HepG2 (cell line): ENCODE measurements at regions not wholly inside any gene's neighbourhood (a gene's known extent, or its start where the extent isn't known, plus 50 kb on each side); places are given as distances from the start of the nearest gene placed in this dataset.
A peak's percentile ranks its signal among the peaks of the same experiment; 100 is the strongest.

Experiments used
- AHR ChIP-seq: IDR thresholded peaks from 2 replicates; pipeline ENCODE4 v1.6.1; 2018; ENCODE audit warnings: missing genetic modification reagents, missing compliant biosample characterization
- DNMT3B ChIP-seq: conservative IDR thresholded peaks from 2 replicates; pipeline ENCODE4 v1.6.1; 2016; ENCODE audit warnings: missing biosample characterization, control low read depth
- FOXO1 ChIP-seq: sonication (generic); formaldehyde crosslinking; IDR thresholded peaks from 2 replicates; pipeline ENCODE4 v1.4.0; 2020; ENCODE audit warnings: missing genetic modification reagents
- GATA4 ChIP-seq: sonication (generic); IDR thresholded peaks from 2 replicates; pipeline ENCODE4 v1.6.1; 2016; ENCODE audit warnings: antibody characterized with exemption, low read depth, borderline replicate concordance
- GATAD2A ChIP-seq: IDR thresholded peaks from 2 replicates; pipeline ENCODE4 v1.6.1; 2016
- HOXA5 ChIP-seq: sonication (generic); formaldehyde crosslinking; IDR thresholded peaks from 2 replicates; pipeline ENCODE4 v1.4.0; 2020; ENCODE audit warnings: missing genetic modification reagents
- MIER3 ChIP-seq: IDR thresholded peaks from 2 replicates; pipeline ENCODE4 v1.6.1; 2016; ENCODE audit warnings: missing compliant biosample characterization, borderline replicate concordance
- POGZ ChIP-seq: sonication (generic); formaldehyde crosslinking; IDR thresholded peaks from 2 replicates; pipeline ENCODE4 v1.4.0; 2020; ENCODE audit warnings: mild to moderate bottlenecking, missing genetic modification reagents
- THAP8 ChIP-seq: sonication (generic); formaldehyde crosslinking; IDR thresholded peaks from 2 replicates; pipeline ENCODE4 v1.5.1; 2020; ENCODE audit warnings: missing genetic modification reagents, mild to moderate bottlenecking, borderline replicate concordance
- YEATS4 ChIP-seq: sonication (generic); formaldehyde crosslinking; IDR thresholded peaks from 2 replicates; pipeline ENCODE4 v1.4.0; 2020; ENCODE audit warnings: missing genetic modification reagents, borderline replicate concordance
- ZBTB21 ChIP-seq: sonication (generic); formaldehyde crosslinking; IDR thresholded peaks from 2 replicates; pipeline ENCODE4 v1.4.0; 2020; ENCODE audit warnings: missing genetic modification reagents
- ZNF143 ChIP-seq: sonication (generic); formaldehyde crosslinking; IDR thresholded peaks from 2 replicates; pipeline ENCODE4 v1.4.0; 2020; ENCODE audit warnings: missing genetic modification reagents
- ZNF207 ChIP-seq: fragments of 450-650 bp; IDR thresholded peaks from 2 replicates; pipeline ENCODE4 v1.6.1; 2016; ENCODE audit warnings: antibody characterized with exemption, borderline replicate concordance
- ZNF549 ChIP-seq: sonication (generic); formaldehyde crosslinking; IDR thresholded peaks from 2 replicates; pipeline ENCODE4 v1.5.0; 2020; ENCODE audit warnings: missing genetic modification reagents
- ZNF550 ChIP-seq: sonication (generic); formaldehyde crosslinking; IDR thresholded peaks from 2 replicates; pipeline ENCODE4 v1.4.0; 2020; ENCODE audit warnings: mild to moderate bottlenecking, missing genetic modification reagents, borderline replicate concordance
- ZSCAN20 ChIP-seq: sonication (generic); formaldehyde crosslinking; IDR thresholded peaks from 2 replicates; pipeline ENCODE4 v1.4.0; 2020; ENCODE audit warnings: missing genetic modification reagents, mild to moderate bottlenecking, borderline replicate concordance
- TF ChIP-seq, protein P1 (sequence below): sonication (generic); formaldehyde crosslinking; IDR thresholded peaks from 2 replicates; pipeline ENCODE4 v1.4.0; 2020; ENCODE audit warnings: low read depth, mild to moderate bottlenecking, missing genetic modification reagents
- TF ChIP-seq, protein P2 (sequence below): sonication (generic); formaldehyde crosslinking; IDR thresholded peaks from 2 replicates; pipeline ENCODE4 v1.8.0; 2022; ENCODE audit warnings: mild to moderate bottlenecking, missing genetic modification reagents, borderline replicate concordance
- TF ChIP-seq, protein P3 (sequence below): sonication (generic); formaldehyde crosslinking; IDR thresholded peaks from 2 replicates; pipeline ENCODE4 v1.4.0; 2020; ENCODE audit warnings: mild to moderate bottlenecking, missing genetic modification reagents
- TF ChIP-seq, protein P4 (sequence below): IDR thresholded peaks from 2 replicates; pipeline ENCODE4 v1.6.1; 2018; ENCODE audit warnings: missing genetic modification reagents, mild to moderate bottlenecking, missing compliant biosample characterization
- TF ChIP-seq, protein P5 (sequence below): sonication (generic); formaldehyde crosslinking; IDR thresholded peaks from 2 replicates; pipeline ENCODE4 v1.4.0; 2020; ENCODE audit warnings: missing genetic modification reagents
- TF ChIP-seq, protein P6 (sequence below): sonication (generic); formaldehyde crosslinking; IDR thresholded peaks from 2 replicates; pipeline ENCODE4 v1.8.1; 2022; ENCODE audit warnings: mild to moderate bottlenecking, missing genetic modification reagents

GRCh38 chr9:71273613-71274012 lies 152.2 kb upstream of the TRPM3 start (continued):
- TF ChIP-seq, protein P1, sequence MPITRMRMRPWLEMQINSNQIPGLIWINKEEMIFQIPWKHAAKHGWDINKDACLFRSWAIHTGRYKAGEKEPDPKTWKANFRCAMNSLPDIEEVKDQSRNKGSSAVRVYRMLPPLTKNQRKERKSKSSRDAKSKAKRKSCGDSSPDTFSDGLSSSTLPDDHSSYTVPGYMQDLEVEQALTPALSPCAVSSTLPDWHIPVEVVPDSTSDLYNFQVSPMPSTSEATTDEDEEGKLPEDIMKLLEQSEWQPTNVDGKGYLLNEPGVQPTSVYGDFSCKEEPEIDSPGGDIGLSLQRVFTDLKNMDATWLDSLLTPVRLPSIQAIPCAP (CRISPR knock-in tag): no peak
- TF ChIP-seq THAP8 (CRISPR knock-in tag) (no peak), FOXO1 (no peak; the same call in 1 of the 2 replicates), ZNF207 (no peak), ZBTB21 (CRISPR knock-in tag) (no peak), ZNF143 (CRISPR knock-in tag) (no peak), GATAD2A (CRISPR knock-in tag) (peak; percentile 84), DNMT3B (CRISPR knock-in tag) (no peak), ZNF549 (CRISPR knock-in tag) (no peak), GATA4 (no peak), POGZ (CRISPR knock-in tag) (peak; percentile 68), MIER3 (CRISPR knock-in tag) (no peak), HOXA5 (CRISPR knock-in tag) (peak; percentile 58; the same call in 1 of the 2 replicates), ZSCAN20 (no peak), ZNF550 (CRISPR knock-in tag) (no peak), YEATS4 (CRISPR knock-in tag) (no peak), AHR (no peak)
- TF ChIP-seq, protein P2, sequence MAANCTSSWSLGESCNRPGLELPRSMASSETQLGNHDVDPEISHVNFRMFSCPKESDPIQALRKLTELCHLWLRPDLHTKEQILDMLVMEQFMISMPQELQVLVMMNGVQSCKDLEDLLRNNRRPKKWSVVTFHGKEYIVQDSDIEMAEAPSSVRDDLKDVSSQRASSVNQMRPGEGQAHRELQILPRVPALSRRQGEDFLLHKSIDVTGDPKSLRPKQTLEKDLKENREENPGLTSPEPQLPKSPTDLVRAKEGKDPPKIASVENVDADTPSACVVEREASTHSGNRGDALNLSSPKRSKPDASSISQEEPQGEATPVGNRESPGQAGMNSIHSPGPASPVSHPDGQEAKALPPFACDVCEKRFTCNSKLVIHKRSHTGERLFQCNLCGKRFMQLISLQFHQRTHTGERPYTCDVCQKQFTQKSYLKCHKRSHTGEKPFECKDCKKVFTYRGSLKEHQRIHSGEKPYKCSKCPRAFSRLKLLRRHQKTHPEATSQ (CRISPR knock-in tag): no peak
- TF ChIP-seq, protein P3, sequence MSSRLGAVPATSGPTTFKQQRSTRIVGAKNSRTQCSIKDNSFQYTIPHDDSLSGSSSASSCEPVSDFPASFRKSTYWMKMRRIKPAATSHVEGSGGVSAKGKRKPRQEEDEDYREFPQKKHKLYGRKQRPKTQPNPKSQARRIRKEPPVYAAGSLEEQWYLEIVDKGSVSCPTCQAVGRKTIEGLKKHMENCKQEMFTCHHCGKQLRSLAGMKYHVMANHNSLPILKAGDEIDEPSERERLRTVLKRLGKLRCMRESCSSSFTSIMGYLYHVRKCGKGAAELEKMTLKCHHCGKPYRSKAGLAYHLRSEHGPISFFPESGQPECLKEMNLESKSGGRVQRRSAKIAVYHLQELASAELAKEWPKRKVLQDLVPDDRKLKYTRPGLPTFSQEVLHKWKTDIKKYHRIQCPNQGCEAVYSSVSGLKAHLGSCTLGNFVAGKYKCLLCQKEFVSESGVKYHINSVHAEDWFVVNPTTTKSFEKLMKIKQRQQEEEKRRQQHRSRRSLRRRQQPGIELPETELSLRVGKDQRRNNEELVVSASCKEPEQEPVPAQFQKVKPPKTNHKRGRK: no peak
- TF ChIP-seq, protein P4, sequence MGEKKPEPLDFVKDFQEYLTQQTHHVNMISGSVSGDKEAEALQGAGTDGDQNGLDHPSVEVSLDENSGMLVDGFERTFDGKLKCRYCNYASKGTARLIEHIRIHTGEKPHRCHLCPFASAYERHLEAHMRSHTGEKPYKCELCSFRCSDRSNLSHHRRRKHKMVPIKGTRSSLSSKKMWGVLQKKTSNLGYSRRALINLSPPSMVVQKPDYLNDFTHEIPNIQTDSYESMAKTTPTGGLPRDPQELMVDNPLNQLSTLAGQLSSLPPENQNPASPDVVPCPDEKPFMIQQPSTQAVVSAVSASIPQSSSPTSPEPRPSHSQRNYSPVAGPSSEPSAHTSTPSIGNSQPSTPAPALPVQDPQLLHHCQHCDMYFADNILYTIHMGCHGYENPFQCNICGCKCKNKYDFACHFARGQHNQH (CRISPR knock-in tag): 0 out of 2 replicates have a peak, but pooled peaks have one; percentile 38
- TF ChIP-seq, protein P5, sequence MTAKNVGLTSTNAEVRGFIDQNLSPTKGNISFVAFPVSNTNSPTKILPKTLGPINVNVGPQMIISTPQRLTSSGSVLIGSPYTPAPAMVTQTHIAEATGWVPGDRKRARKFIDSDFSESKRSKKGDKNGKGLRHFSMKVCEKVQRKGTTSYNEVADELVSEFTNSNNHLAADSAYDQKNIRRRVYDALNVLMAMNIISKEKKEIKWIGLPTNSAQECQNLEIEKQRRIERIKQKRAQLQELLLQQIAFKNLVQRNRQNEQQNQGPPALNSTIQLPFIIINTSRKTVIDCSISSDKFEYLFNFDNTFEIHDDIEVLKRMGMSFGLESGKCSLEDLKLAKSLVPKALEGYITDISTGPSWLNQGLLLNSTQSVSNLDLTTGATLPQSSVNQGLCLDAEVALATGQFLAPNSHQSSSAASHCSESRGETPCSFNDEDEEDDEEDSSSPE (CRISPR knock-in tag): 0 out of 2 replicates have a peak, but pooled peaks have one; percentile 15
- TF ChIP-seq, protein P6, sequence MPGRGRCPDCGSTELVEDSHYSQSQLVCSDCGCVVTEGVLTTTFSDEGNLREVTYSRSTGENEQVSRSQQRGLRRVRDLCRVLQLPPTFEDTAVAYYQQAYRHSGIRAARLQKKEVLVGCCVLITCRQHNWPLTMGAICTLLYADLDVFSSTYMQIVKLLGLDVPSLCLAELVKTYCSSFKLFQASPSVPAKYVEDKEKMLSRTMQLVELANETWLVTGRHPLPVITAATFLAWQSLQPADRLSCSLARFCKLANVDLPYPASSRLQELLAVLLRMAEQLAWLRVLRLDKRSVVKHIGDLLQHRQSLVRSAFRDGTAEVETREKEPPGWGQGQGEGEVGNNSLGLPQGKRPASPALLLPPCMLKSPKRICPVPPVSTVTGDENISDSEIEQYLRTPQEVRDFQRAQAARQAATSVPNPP: no peak
